Pancreas (tissue), 10 donors: ENCODE measurements at regions not wholly inside any gene's neighbourhood (a gene's known extent, or its start where the extent isn't known, plus 50 kb on each side); places are given as distances from the start of the nearest gene placed in this dataset.

ENCODE experiments used
- ATAC-seq, 4 donors: fragments of 200-7000 bp; cut with Tn5 transposase; one replicate each; pipeline versions ENCODE4 v1.8.0 to v1.9.1; 2020; ENCODE audit warnings: mild to moderate bottlenecking in 4 of 4, moderate library complexity in 4 of 4
- DNase-seq, 6 donors: peaks; one replicate each; pipeline ENCODE4 v3.0.0-alpha.2; 2020
- FAIRE-seq: peaks from 2 replicates; lab custom pipeline; 2012; peaks lifted over from hg19 to GRCh38; lab: Jason Lieb, UNC
- H3K27ac ChIP-seq, 4 donors: fragments of 200-600 bp; sonication (generic); 1 replicate in 3 of 4; 2 replicates in 1 of 4; pipeline versions ENCODE4 v1.5.0 to v1.8.0; 2020
- H3K27me3 ChIP-seq, 4 donors: fragments of 200-600 bp; one replicate each; pipeline ENCODE4 v1.8.0; 2021
- H3K36me3 ChIP-seq, 3 donors: fragments of 200-600 bp; sonication (generic) in 1 of 3; one replicate each; pipeline versions ENCODE4 v1.5.0 to v1.8.0; 2020 to 2021
- H3K4me1 ChIP-seq, 3 donors: fragments of 200-600 bp; one replicate each; pipeline ENCODE4 v1.8.0; 2021
- H3K4me3 ChIP-seq, 4 donors: fragments of 200-600 bp; sonication (generic) in 2 of 4; one replicate each; pipeline versions ENCODE4 v1.5.0 to v1.8.0; 2020 to 2021
- H3K9me3 ChIP-seq, 4 donors: fragments of 200-600 bp; one replicate each; pipeline ENCODE4 v1.8.0; 2021
- WGBS, 2 donors: extraction: QIAGEN DNeasy Blood & Tissue Kit; methylation state at CpG; one replicate each; pipeline ENCODE4 v1.1.7; 2013; 5-methylcytosine and 5-hydroxymethylcytosine counted together
- intact Hi-C, 3 donors: fragments of 100-400 bp; cut with DNase I; formaldehyde crosslinking; loops; one replicate each; pipeline versions ENCODE4 v1.11.1 to v1.14.2; 2022
- TF ChIP-seq, protein P1 (sequence below), 4 donors: fragments of 200-600 bp; sonication (generic) in 3 of 4; IDR thresholded peaks; one replicate each; pipeline versions ENCODE4 v1.5.0 to v1.8.0; 2021; ENCODE audit warnings: antibody characterized with exemption in 4 of 4
- donor health status: healthy with polysubstance abuse.
- donor health status: DM: no; HTN: no; CAD: no; lungs with moderate emphysema.
- donor health status: DM: no; HTN: no; CAD: no.
- donor health status: control.
- donor health status: control.
- donor health status: Bipolar disorder and iron deficiency.
- donor health status: DM: yes; HTN: yes; CAD: no.
- donor health status: DM: no; HTN: no; CAD: no.
- donor health status: DM: no; HTN: no; CAD: no.
- donor health status: DM: yes; HTN: yes; CAD: no.

- no peaks in the 10 kb centered on the region for H3K9me3 ChIP-seq
- intact Hi-C loops = no loop called here
- ATAC-seq (no peak), FAIRE-seq (no peak), DNase-seq (no peak)
- no peaks in the 10 kb centered on the region for H3K4me1 ChIP-seq
- TF ChIP-seq, protein P1, sequence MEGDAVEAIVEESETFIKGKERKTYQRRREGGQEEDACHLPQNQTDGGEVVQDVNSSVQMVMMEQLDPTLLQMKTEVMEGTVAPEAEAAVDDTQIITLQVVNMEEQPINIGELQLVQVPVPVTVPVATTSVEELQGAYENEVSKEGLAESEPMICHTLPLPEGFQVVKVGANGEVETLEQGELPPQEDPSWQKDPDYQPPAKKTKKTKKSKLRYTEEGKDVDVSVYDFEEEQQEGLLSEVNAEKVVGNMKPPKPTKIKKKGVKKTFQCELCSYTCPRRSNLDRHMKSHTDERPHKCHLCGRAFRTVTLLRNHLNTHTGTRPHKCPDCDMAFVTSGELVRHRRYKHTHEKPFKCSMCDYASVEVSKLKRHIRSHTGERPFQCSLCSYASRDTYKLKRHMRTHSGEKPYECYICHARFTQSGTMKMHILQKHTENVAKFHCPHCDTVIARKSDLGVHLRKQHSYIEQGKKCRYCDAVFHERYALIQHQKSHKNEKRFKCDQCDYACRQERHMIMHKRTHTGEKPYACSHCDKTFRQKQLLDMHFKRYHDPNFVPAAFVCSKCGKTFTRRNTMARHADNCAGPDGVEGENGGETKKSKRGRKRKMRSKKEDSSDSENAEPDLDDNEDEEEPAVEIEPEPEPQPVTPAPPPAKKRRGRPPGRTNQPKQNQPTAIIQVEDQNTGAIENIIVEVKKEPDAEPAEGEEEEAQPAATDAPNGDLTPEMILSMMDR (IDR thresholded peaks at IDR 0.05) = no peak
- no peak overlapping the region for H3K27ac ChIP-seq
- H3K4me3 ChIP-seq = no peak overlapping the region
- 66 to 70% methylated on average over 3 of the region's 3 CpGs for WGBS, 2 donors
- H3K36me3 ChIP-seq = no peaks in the 10 kb centered on the region
- H3K27me3 ChIP-seq = no peaks in the 10 kb centered on the region
Measured at GRCh38 chr2:167862782-167863181, 384.6 kb downstream of the STK39 start.

GRCh38 chr2:167862296-167862695 lies 385.1 kb downstream of the STK39 start:
- Histone ChIP-seq H3K36me3 (no peaks in the 10 kb centered on the region), H3K27ac (no peak overlapping the region), H3K4me3 (no peak overlapping the region), H3K4me1 (no peaks in the 10 kb centered on the region), H3K9me3 (no peaks in the 10 kb centered on the region), H3K27me3 (no peaks in the 10 kb centered on the region)
- TF ChIP-seq, protein P1 (IDR thresholded peaks at IDR 0.05) = no peak
- DNase-seq (no peak), ATAC-seq (no peak), FAIRE-seq (no peak)
- intact Hi-C loops = no loop called here
- 86 to 90% methylated on average over 4 of the region's 4 CpGs for WGBS, 2 donors

GRCh38 chr2:167861574-167862193 lies 385.7 kb downstream of the STK39 start:
- Histone ChIP-seq H3K4me1 (no peaks in the 10 kb centered on the region), H3K27me3 (no peaks in the 10 kb centered on the region), H3K36me3 (no peaks in the 10 kb centered on the region), H3K4me3 (no peak overlapping the region), H3K9me3 (no peaks in the 10 kb centered on the region), H3K27ac (no peak overlapping the region)
- ATAC-seq (no peak), FAIRE-seq (no peak), DNase-seq (no peak)
- TF ChIP-seq, protein P1 (IDR thresholded peaks at IDR 0.05) = no peak
- intact Hi-C loops = no loop called here
- WGBS, 2 donors = 88 to 93% methylated on average over 2 of the region's 2 CpGs

DNA sequence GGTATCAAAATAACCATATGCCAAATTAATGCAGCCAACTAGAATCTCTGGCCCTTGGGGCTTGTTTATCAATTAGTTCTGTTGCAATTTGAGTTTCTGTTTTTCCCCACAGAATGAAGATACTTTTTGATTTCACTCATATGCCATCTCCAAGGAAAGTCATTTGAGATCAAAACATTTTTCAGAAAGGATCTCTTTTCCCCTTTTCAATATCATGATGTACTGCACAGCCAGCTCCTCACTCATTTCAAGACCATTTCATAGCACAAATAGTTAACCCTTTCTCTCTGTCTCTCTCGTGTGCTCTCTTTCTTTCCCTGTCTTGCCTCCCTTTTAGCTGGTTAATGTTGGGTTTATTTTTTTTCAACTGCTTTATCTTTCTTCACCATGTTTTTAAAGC lies 387.3 kb downstream of the STK39 start:
- TF ChIP-seq, protein P1 (IDR thresholded peaks at IDR 0.05) = no peak
- no peaks in the 10 kb centered on the region for H3K36me3 ChIP-seq
- 57 to 68% methylated on average over 1 of the region's 1 CpG for WGBS, 2 donors

DNA sequence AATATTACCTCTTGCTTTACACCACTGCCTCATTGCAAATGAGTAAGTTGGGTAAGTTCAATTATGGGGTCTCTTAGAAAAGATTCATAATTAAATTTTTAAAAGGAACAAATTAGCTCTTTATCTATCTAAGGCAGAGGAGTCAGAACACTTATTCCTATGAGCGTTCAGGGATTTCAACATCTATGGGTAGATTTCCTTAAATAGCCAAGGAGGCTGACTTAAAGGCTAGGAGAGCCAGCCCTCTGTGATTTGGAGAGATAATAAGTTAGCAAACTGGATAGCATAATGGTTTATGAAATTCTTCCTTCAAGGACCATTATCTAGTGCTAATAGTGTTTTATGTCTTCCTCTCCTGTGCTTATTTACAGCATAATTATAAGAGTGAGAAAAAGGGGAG lies 387.7 kb downstream of the STK39 start:
- TF ChIP-seq, protein P1 (IDR thresholded peaks at IDR 0.05) = no peak
- H3K4me3 ChIP-seq = no peak overlapping the region
- no peak overlapping the region for H3K27ac ChIP-seq
- H3K36me3 ChIP-seq = no peaks in the 10 kb centered on the region
- no peaks in the 10 kb centered on the region for H3K4me1 ChIP-seq
- DNase-seq (no peak), FAIRE-seq (no peak), ATAC-seq (no peak)
- no peaks in the 10 kb centered on the region for H3K9me3 ChIP-seq
- 75 to 90% methylated on average over 1 of the region's 1 CpG for WGBS, 2 donors
- intact Hi-C loops = no loop called here
- H3K27me3 ChIP-seq = no peaks in the 10 kb centered on the region

More for the DNA sequence above, 387.3 kb downstream of the STK39 start:
- Histone ChIP-seq H3K4me1 (no peaks in the 10 kb centered on the region), H3K27ac (no peak overlapping the region), H3K4me3 (no peak overlapping the region), H3K27me3 (no peaks in the 10 kb centered on the region), H3K9me3 (no peaks in the 10 kb centered on the region)
- FAIRE-seq (no peak), DNase-seq (no peak), ATAC-seq (no peak)
- intact Hi-C loops = no loop called here
